IPS DF 4.7 (cell line): ENCODE measurements at regions not wholly inside any gene's neighbourhood (a gene's known extent, or its start where the extent isn't known, plus 50 kb on each side); places are given as distances from the start of the nearest gene placed in this dataset.
"Not testable (repeated sequence)": the region's sequence is repeated elsewhere in the genome, so short reads cannot be mapped to it uniquely, and the experiment has no call there.

Experiments used
- DNase-seq: peaks from one replicate; pipeline ENCODE4 v3.0.0-alpha.2; 2013; ENCODE audit warnings: low spot score; ENCODE audit errors: extremely low read depth

- no peak for DNase-seq
Observed at GRCh38 chr1:217921126-217921904, 290.2 kb downstream of the SPATA17 start.

DNA sequence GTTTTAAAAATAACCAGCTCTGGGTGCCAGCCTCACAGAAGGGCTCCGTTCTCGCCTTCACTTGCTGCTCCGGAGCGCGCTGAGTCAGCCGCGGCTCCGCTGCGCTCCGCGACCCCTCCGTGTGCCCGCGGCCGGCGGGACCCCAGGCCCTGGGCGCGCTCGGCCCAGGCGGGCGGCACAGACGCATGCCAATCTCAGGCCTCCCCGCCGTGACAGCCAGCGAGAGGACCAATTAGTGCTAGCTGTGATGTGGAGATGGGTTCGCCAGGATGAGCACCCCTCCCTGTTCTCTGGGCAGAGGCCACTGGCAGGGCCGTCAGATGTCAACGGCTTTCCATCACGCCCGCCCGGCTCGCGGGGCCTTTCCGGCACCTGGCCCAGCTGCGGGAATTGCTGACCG is 293.8 kb downstream of the SPATA17 start:
- no peak for DNase-seq

GRCh38 chr1:217929213-217929885 is 298.2 kb downstream of the SPATA17 start:
- DNase-seq, result no peak

DNA sequence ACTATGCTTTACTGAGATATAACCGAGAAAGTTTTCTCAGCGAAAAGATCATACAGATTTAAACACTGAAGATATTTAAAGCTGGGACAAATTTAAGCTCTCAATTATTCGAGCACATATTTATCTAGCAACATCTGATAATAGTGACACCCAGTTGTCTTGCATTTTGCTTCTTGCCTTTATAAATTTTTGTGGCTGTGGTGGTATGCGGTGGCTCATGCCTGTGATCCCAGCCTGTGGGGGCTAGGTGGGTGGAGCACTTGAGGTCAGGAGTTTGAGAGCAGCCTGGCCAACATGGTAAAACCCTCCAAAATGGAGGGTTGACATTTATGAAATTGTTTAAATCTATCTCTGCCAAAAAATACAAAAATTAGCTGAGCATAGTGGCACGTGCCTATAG is 312.2 kb downstream of the SPATA17 start:
- DNase-seq, result no peak

DNA sequence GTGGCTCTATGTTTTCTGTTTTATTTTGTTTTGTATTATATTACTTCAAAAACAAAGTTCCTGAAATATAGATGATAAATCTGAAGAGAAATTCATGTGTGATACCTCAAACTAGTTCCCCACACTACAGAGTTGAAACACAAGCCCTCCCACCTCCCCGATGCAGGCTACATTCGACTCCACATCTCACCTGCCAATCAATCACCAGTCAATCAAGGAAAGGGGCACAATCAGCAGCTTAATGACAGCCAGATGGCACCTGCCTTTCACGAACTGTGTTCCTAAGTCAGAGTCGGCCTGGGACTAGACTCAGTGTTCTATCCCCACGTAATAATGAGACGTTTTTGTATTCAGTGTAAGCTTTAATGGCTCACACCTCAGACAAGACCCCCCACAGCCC is 313.4 kb downstream of the SPATA17 start:
- no peak for DNase-seq

GRCh38 chr1:217946511-217946910 is 315.4 kb downstream of the SPATA17 start:
- DNase-seq, result no peak

DNA sequence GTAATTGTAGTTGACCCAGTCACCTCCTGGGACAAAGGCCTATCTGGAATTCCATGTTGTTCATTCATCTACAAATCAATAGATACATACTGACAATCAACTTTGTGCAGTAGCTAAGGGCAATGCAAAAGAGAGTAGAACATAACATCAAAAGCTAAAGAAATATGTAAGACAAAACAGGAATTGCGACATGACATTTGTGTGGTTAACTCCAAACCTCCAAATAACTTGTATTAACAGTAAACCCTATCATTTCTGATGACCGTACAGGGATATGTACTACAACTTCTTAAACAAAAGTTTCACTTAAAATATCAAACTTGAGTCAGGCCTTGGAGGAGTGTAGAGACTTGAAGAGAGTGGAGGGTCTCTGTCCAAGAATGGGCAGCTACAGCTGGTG is 317.6 kb downstream of the SPATA17 start:
- no peak for DNase-seq

GRCh38 chr1:217953330-217953729 is 322.2 kb downstream of the SPATA17 start:
- DNase-seq, result no peak

GRCh38 chr1:217953922-217954321 is 322.8 kb downstream of the SPATA17 start:
- no peak for DNase-seq

GRCh38 chr1:217955723-217956122 is 324.6 kb downstream of the SPATA17 start:
- no peak for DNase-seq

DNA sequence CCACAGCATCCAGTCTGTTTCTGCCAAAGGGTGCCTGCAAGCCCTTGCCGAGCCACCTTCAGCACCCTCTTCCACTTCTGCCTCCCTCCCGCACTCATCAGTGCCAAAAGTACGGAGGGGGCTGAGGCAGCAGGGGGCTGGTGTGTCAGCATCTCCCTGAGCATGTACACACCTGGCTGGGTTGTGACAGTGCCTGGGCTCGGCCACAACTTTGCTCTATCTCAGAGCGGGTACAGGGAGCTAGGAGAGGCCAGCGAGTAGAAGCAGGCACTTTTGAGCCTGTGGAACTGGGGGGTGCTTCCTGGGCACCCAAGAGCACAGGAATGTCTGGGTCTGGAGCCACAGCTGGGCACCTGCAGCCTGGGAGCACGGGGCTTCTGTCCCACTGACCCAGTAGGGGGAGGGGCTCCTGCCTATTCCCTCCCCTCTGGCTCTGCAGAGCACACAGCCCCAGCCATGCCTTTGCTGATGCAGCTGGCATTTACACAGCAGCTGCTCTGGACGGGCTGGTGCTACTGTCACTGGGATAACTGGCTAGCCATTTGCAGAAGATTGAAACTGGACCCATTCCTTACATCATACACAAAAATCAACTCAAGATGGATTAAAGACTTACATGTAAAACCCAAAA is 319.8 kb upstream of the RRP15 start:
- DNase-seq, result no peak

GRCh38 chr1:217968085-217968484 is 317.0 kb upstream of the RRP15 start:
- no peak for DNase-seq

GRCh38 chr1:217969428-217969827 is 315.7 kb upstream of the RRP15 start:
- no peak for DNase-seq

DNA sequence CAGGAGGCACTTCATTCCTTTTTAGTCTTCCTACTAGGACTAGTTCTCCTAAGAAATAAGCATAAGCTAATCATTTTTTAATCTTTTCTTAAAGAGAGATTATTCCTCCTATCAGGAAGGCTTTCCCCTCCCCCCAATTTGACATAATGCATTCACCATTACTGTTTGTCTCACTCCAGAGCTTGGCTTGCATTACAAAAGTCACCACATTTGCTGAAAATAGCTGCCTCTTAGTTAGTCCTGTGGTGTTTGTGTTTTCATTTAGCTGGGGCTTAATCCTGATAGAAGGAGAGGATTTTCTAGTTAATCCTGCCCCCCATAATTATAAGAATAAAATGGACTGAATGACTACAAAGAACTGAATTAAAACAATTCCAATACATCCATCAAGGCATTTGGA is 307.1 kb upstream of the RRP15 start:
- no peak for DNase-seq

DNA sequence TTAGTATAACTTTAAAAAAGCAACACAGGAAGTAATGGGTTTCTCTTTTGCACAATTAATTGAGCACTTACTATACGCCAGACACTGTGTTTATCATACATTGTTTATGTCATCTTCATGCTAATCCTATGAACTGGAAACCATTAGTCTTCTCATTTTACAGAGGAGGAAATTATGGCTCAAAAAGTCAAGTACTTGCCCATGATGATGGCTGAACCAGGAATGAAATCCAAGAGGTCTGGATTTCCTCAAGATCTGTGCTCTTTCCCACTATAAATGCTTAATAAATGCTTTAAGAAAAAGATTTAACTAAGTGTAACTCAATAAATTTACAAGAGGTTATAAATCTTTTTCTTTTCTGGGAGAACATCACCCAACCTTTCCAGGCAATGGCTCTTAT is 303.7 kb upstream of the RRP15 start:
- DNase-seq, result no peak

- DNase-seq, result no peak
Observed at GRCh38 chr1:217982331-217983050, 302.6 kb upstream of the RRP15 start.

- no peak for DNase-seq
Observed at GRCh38 chr1:217983051-217983375, 302.1 kb upstream of the RRP15 start.

- DNase-seq, result no peak
Observed at GRCh38 chr1:217985641-217986040, 299.5 kb upstream of the RRP15 start.

- no peak for DNase-seq
Observed at GRCh38 chr1:217989510-217989909, 295.6 kb upstream of the RRP15 start.

DNA sequence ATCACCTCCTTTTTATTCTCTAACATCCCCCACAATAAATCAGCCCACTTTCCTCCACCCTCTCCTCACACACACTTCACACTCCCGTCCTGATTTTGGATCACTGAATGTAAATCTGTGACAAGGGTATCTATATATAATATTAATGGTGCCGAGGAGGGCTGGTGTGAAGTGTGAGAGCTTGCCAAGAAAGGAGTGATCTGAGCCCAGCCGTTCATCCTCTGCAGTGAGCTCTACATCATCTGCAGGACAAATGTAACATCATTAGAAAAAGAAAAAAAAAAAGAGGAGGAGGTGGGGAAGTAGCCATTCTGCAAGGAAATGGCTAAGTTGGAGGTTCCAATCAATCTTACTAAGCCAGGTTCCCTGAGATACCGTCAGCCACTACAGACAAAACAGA is 291.7 kb upstream of the RRP15 start:
- no peak for DNase-seq

GRCh38 chr1:218008296-218008695 is 276.8 kb upstream of the RRP15 start:
- not testable (repeated sequence) for DNase-seq

- not testable (repeated sequence) for DNase-seq
Observed at GRCh38 chr1:218015106-218015505, 270.0 kb upstream of the RRP15 start.
